ENCODE measurements at regions not wholly inside any gene's neighbourhood (a gene's known extent, or its start where the extent isn't known, plus 50 kb on each side); places are given as distances from the start of the nearest gene placed in this dataset.

DNA sequence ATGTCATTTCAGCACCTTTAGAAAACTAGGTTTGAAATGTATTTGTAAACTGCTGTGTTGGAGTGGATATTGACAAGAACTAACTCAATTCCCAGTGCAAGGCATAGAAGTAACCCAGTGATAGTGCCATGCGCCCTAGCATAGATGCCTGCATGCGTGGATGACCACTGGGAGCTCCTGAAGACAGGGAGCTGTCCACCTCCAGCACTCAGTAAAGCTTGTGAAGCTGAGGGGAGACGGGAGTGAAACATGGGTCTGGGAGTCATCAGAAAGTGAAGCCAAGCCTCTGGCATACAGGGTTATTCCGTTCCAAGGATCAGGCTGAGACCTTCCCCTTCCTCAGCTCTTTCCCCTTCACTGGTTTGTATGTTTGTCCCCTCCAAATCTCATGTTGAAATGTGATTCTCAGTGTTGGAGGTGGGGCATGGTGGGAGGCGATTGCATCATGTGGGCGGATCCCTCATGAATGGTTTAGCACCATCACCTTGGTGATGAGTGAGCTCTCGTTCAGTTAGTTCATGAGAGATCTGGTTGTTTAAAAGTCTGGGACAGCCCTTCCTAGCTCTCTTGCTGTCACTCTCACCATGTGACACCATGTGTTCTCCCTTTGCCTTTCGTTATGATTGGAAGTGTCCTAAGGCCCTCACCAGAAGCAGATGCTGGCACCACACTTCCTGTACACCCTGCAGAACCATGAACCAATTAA, 146.5 kb upstream of the FERMT1 start:
- no peaks in the 10 kb centered on the region for H3K27me3 ChIP-seq
- TF ChIP-seq POLR2A (IDR thresholded peaks at IDR 0.05) (no peak), EP300 (IDR thresholded peaks at IDR 0.05) (no peak)
- TF ChIP-seq, protein P1, sequence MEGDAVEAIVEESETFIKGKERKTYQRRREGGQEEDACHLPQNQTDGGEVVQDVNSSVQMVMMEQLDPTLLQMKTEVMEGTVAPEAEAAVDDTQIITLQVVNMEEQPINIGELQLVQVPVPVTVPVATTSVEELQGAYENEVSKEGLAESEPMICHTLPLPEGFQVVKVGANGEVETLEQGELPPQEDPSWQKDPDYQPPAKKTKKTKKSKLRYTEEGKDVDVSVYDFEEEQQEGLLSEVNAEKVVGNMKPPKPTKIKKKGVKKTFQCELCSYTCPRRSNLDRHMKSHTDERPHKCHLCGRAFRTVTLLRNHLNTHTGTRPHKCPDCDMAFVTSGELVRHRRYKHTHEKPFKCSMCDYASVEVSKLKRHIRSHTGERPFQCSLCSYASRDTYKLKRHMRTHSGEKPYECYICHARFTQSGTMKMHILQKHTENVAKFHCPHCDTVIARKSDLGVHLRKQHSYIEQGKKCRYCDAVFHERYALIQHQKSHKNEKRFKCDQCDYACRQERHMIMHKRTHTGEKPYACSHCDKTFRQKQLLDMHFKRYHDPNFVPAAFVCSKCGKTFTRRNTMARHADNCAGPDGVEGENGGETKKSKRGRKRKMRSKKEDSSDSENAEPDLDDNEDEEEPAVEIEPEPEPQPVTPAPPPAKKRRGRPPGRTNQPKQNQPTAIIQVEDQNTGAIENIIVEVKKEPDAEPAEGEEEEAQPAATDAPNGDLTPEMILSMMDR (IDR thresholded peaks at IDR 0.05), result no peak
- no peaks in the 10 kb centered on the region for H3K9me3 ChIP-seq
- no peak overlapping the region for H3K4me3 ChIP-seq
- H3K4me1 ChIP-seq, result peaks cover 0 to 15% (median 0%) of the 10 kb centered on the region in 4 donors
- DNase-seq (ENCODE audit: low spot score in 2 of 2), result no peak
- H3K27ac ChIP-seq, result no peak overlapping the region
- WGBS, 2 donors, result 63 to 66% methylated on average over 8 of the region's 8 CpGs
- no peaks in the 10 kb centered on the region for H3K36me3 ChIP-seq

DNA sequence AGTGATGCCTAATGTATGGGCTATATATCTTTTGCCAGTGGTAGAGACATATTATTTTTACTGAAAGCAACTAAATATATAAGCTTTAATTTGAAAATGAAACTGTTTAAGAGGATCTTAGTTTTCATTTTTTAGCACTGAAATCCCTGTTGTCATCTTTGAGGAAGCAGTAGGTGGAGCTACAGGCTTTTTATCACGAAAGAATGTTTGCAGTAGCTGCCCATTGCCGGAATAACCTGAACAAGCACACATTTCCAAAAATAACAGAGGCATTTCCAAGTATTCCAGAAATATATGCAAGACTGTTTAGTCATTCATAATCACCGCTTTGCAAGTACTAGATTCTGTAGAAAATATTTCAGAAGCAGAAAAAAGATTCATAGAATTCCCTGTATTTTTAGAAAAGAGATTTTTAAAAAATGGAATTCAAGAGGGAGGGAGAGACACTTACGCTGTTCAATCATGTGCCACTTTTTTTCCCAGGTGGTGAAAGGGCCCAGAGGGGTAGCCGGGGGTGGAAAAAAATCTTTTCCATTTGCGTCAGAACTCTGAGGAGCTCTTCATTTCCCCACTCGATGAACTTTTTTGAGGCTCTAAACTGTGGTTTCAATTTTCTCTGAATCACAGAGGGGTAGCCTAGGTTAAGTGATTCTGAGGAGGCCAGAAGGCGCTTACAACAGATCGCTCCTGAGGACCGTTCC, 142.5 kb upstream of the FERMT1 start:
- Histone ChIP-seq H3K4me1 (peaks cover 0 to 15% (median 0%) of the 10 kb centered on the region in 4 donors), H3K27ac (peak overlapping the region in 3 of 4 donors; percentile 23 to 79 (median 77)), H3K27me3 (no peaks in the 10 kb centered on the region), H3K4me3 (peak overlapping the region in 2 of 4 donors; percentile 12 to 22), H3K9me3 (no peaks in the 10 kb centered on the region), H3K36me3 (no peaks in the 10 kb centered on the region)
- DNase-seq (ENCODE audit: low spot score in 2 of 2), result peak in 1 of 2 donors; percentile 9
- WGBS, 2 donors, result 24 to 26% methylated on average over 10 of the region's 10 CpGs
- TF ChIP-seq POLR2A (IDR thresholded peaks at IDR 0.05), result no peak
- TF ChIP-seq, protein P1 (IDR thresholded peaks at IDR 0.05), result peak in 3 of 5 experiments; percentile 17 to 26 (median 25)
- TF ChIP-seq EP300 (IDR thresholded peaks at IDR 0.05), result peak in 1 of 2 donors; percentile 63

DNA sequence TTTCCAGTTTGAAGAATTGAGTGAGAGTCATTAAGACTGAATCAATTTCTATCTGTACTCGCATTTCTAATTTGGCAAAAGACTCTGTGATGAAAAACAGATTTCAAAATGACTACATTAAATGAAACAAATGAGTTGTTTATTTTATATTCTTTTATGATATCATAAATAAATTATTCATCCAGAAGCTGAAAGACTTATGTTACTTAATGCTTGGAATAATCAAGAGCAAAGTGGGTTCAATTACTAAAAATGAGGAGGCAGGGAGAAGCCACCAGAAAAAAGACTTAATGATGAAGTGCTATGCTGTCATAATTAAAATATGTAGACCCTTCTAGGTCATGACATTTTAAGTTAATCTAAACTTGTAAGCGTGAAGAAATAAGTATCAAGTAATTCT, 130.6 kb upstream of the FERMT1 start:
- H3K4me1 ChIP-seq, result no peaks in the 10 kb centered on the region
- peaks cover 0 to 12% (median 0%) of the 10 kb centered on the region in 4 donors for H3K9me3 ChIP-seq
- no peak overlapping the region for H3K27ac ChIP-seq
- TF ChIP-seq, protein P1 (IDR thresholded peaks at IDR 0.05), result no peak
- TF ChIP-seq EP300 (IDR thresholded peaks at IDR 0.05), result no peak
- no peak for TF ChIP-seq POLR2A (IDR thresholded peaks at IDR 0.05)
- H3K27me3 ChIP-seq, result no peaks in the 10 kb centered on the region
- 48 to 55% methylated on average over 2 of the region's 2 CpGs for WGBS, 2 donors
- no peak overlapping the region for H3K4me3 ChIP-seq
- H3K36me3 ChIP-seq, result no peaks in the 10 kb centered on the region
- no peak for DNase-seq (ENCODE audit: low spot score in 2 of 2)

DNA sequence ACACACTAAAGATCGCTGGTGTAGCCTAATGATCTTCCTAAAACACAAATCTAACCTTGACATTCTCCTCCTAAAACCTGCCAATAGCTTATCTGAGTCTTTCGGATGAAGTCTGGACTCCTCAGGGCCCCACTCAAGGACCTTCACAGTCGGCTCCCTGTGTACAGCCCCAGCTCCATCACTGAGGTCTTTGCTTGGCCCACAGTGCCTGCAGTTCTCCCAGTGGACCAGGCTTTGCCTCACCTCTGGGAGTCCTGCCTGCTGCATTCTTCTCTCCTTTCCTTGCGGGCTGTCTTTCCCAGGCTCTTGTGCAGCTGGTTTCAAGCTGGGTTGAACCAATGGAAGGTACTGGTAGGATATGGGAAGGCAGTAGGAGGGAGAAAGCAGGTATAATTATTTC, 122.6 kb upstream of the FERMT1 start:
- no peaks in the 10 kb centered on the region for H3K27me3 ChIP-seq
- no peaks in the 10 kb centered on the region for H3K36me3 ChIP-seq
- no peak overlapping the region for H3K4me3 ChIP-seq
- peaks cover 0 to 21% (median 0%) of the 10 kb centered on the region in 4 donors for H3K9me3 ChIP-seq
- WGBS, 2 donors, result 85 to 96% methylated on average over 4 of the region's 4 CpGs
- no peak overlapping the region for H3K27ac ChIP-seq
- TF ChIP-seq EP300 (IDR thresholded peaks at IDR 0.05), result no peak
- TF ChIP-seq, protein P1 (IDR thresholded peaks at IDR 0.05), result no peak
- no peak for TF ChIP-seq POLR2A (IDR thresholded peaks at IDR 0.05)
- no peak for DNase-seq (ENCODE audit: low spot score in 2 of 2)
- no peaks in the 10 kb centered on the region for H3K4me1 ChIP-seq

DNA sequence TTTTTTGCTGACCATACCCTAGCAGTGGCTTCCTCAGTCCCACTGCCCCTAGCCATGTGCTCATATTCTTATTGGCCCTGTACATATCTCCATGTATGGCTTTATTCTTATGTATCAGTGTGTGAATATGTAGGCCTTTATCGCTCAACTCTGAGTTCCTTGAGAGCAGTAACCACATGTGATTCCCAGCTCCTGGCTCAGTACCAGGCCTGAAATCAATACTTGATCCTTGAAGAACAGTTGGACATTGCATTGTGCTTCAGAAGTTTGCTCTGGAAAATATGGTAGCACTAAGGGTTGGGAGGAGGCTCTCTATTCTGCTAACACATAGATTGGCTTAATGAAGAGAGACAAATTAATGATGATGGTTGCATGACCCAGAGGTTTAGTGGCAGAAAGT, 118.8 kb upstream of the FERMT1 start:
- no peak overlapping the region for H3K27ac ChIP-seq
- no peak for DNase-seq (ENCODE audit: low spot score in 2 of 2)
- no peaks in the 10 kb centered on the region for H3K36me3 ChIP-seq
- TF ChIP-seq, protein P1 (IDR thresholded peaks at IDR 0.05), result no peak
- no peak for TF ChIP-seq EP300 (IDR thresholded peaks at IDR 0.05)
- no peak for TF ChIP-seq POLR2A (IDR thresholded peaks at IDR 0.05)
- H3K4me1 ChIP-seq, result no peaks in the 10 kb centered on the region
- no peak overlapping the region for H3K4me3 ChIP-seq
- peaks cover 0 to 3% (median 0%) of the 10 kb centered on the region in 4 donors for H3K9me3 ChIP-seq
- WGBS, 2 donors, result 100% methylated on average over 1 of the region's 1 CpG
- no peaks in the 10 kb centered on the region for H3K27me3 ChIP-seq
